ENCODE measurements at regions not wholly inside any gene's neighbourhood (a gene's known extent, or its start where the extent isn't known, plus 50 kb on each side); places are given as distances from the start of the nearest gene placed in this dataset.

- Histone ChIP-seq H3K4me3 (ENCODE audit: low read length) (no peak overlapping the region), H3K27ac (ENCODE audit: low read depth, low read length) (no peak overlapping the region), H3K36me3 (ENCODE audit: insufficient read depth, low read length) (no peaks in the 10 kb centered on the region), H3K9me3 (ENCODE audit: insufficient read depth, low read depth, low read length) (no peaks in the 10 kb centered on the region), H3K9ac (ENCODE audit: low read depth, low read length) (no peak overlapping the region), H3K27me3 (ENCODE audit: insufficient read depth, low read length) (no peaks in the 10 kb centered on the region), H3K4me1 (ENCODE audit: insufficient read depth, low read length) (peaks cover 17% of the 10 kb centered on the region)
- WGBS = 98% methylated on average over 2 of the region's 2 CpGs
Observed at GRCh38 chr18:40852406-40852805, 1102.6 kb upstream of the PIK3C3 start.

- no peak overlapping the region for H3K4me3 ChIP-seq (ENCODE audit: low read length)
- H3K36me3 ChIP-seq (ENCODE audit: insufficient read depth, low read length) = no peaks in the 10 kb centered on the region
- WGBS = 88% methylated on average over 2 of the region's 3 CpGs
Observed at GRCh38 chr18:40851014-40851429, 1104.0 kb upstream of the PIK3C3 start.

GRCh38 chr18:40849886-40850285 lies 1105.1 kb upstream of the PIK3C3 start:
- Histone ChIP-seq H3K9me3 (ENCODE audit: insufficient read depth, low read depth, low read length) (no peaks in the 10 kb centered on the region), H3K27me3 (ENCODE audit: insufficient read depth, low read length) (no peaks in the 10 kb centered on the region), H3K27ac (ENCODE audit: low read depth, low read length) (no peak overlapping the region), H3K9ac (ENCODE audit: low read depth, low read length) (no peak overlapping the region), H3K36me3 (ENCODE audit: insufficient read depth, low read length) (no peaks in the 10 kb centered on the region), H3K4me1 (ENCODE audit: insufficient read depth, low read length) (peaks cover 12% of the 10 kb centered on the region), H3K4me3 (ENCODE audit: low read length) (no peak overlapping the region)
- WGBS = 100% methylated on average over 1 of the region's 1 CpG

More at GRCh38 chr18:40851014-40851429, 1104.0 kb upstream of the PIK3C3 start:
- no peaks in the 10 kb centered on the region for H3K9me3 ChIP-seq (ENCODE audit: insufficient read depth, low read depth, low read length)
- H3K9ac ChIP-seq (ENCODE audit: low read depth, low read length) = no peak overlapping the region
- no peak overlapping the region for H3K27ac ChIP-seq (ENCODE audit: low read depth, low read length)
- H3K27me3 ChIP-seq (ENCODE audit: insufficient read depth, low read length) = no peaks in the 10 kb centered on the region
- peaks cover 17% of the 10 kb centered on the region for H3K4me1 ChIP-seq (ENCODE audit: insufficient read depth, low read length)

GRCh38 chr18:40841467-40841866 lies 1113.6 kb upstream of the PIK3C3 start:
- Histone ChIP-seq H3K4me1 (ENCODE audit: insufficient read depth, low read length) (no peaks in the 10 kb centered on the region), H3K9ac (ENCODE audit: low read depth, low read length) (no peak overlapping the region), H3K27me3 (ENCODE audit: insufficient read depth, low read length) (no peaks in the 10 kb centered on the region), H3K36me3 (ENCODE audit: insufficient read depth, low read length) (no peaks in the 10 kb centered on the region), H3K9me3 (ENCODE audit: insufficient read depth, low read depth, low read length) (no peaks in the 10 kb centered on the region), H3K4me3 (ENCODE audit: low read length) (no peak overlapping the region), H3K27ac (ENCODE audit: low read depth, low read length) (no peak overlapping the region)

GRCh38 chr18:40841063-40841462 lies 1114.0 kb upstream of the PIK3C3 start:
- H3K27me3 ChIP-seq (ENCODE audit: insufficient read depth, low read length) = no peaks in the 10 kb centered on the region
- H3K9ac ChIP-seq (ENCODE audit: low read depth, low read length) = no peak overlapping the region
- no peaks in the 10 kb centered on the region for H3K4me1 ChIP-seq (ENCODE audit: insufficient read depth, low read length)
- H3K4me3 ChIP-seq (ENCODE audit: low read length) = no peak overlapping the region
- no peaks in the 10 kb centered on the region for H3K36me3 ChIP-seq (ENCODE audit: insufficient read depth, low read length)
- 92% methylated on average over 3 of the region's 3 CpGs for WGBS
- H3K9me3 ChIP-seq (ENCODE audit: insufficient read depth, low read depth, low read length) = no peaks in the 10 kb centered on the region
- no peak overlapping the region for H3K27ac ChIP-seq (ENCODE audit: low read depth, low read length)

GRCh38 chr18:40832362-40832761 lies 1122.7 kb upstream of the PIK3C3 start:
- Histone ChIP-seq H3K9me3 (ENCODE audit: insufficient read depth, low read depth, low read length) (no peaks in the 10 kb centered on the region), H3K27ac (ENCODE audit: low read depth, low read length) (no peak overlapping the region), H3K4me3 (ENCODE audit: low read length) (no peak overlapping the region), H3K9ac (ENCODE audit: low read depth, low read length) (no peak overlapping the region), H3K27me3 (ENCODE audit: insufficient read depth, low read length) (no peaks in the 10 kb centered on the region), H3K36me3 (ENCODE audit: insufficient read depth, low read length) (no peaks in the 10 kb centered on the region), H3K4me1 (ENCODE audit: insufficient read depth, low read length) (no peaks in the 10 kb centered on the region)
- 94% methylated on average over 3 of the region's 3 CpGs for WGBS

GRCh38 chr18:40824291-40824690 lies 1130.7 kb upstream of the PIK3C3 start:
- H3K9ac ChIP-seq (ENCODE audit: low read depth, low read length) = no peak overlapping the region
- H3K4me1 ChIP-seq (ENCODE audit: insufficient read depth, low read length) = no peaks in the 10 kb centered on the region
- WGBS = 88% methylated on average over 1 of the region's 1 CpG
- H3K27ac ChIP-seq (ENCODE audit: low read depth, low read length) = no peak overlapping the region
- H3K9me3 ChIP-seq (ENCODE audit: insufficient read depth, low read depth, low read length) = no peaks in the 10 kb centered on the region
- H3K27me3 ChIP-seq (ENCODE audit: insufficient read depth, low read length) = no peaks in the 10 kb centered on the region
- no peaks in the 10 kb centered on the region for H3K36me3 ChIP-seq (ENCODE audit: insufficient read depth, low read length)
- H3K4me3 ChIP-seq (ENCODE audit: low read length) = no peak overlapping the region

GRCh38 chr18:40821596-40822243 lies 1133.3 kb upstream of the PIK3C3 start:
- Histone ChIP-seq H3K4me3 (ENCODE audit: low read length) (no peak overlapping the region), H3K9ac (ENCODE audit: low read depth, low read length) (no peak overlapping the region), H3K27me3 (ENCODE audit: insufficient read depth, low read length) (no peaks in the 10 kb centered on the region), H3K4me1 (ENCODE audit: insufficient read depth, low read length) (no peaks in the 10 kb centered on the region), H3K9me3 (ENCODE audit: insufficient read depth, low read depth, low read length) (no peaks in the 10 kb centered on the region), H3K36me3 (ENCODE audit: insufficient read depth, low read length) (no peaks in the 10 kb centered on the region), H3K27ac (ENCODE audit: low read depth, low read length) (no peak overlapping the region)
- WGBS = 83% methylated on average over 6 of the region's 6 CpGs

GRCh38 chr18:40812981-40813515 lies 1142.0 kb upstream of the PIK3C3 start:
- no peak overlapping the region for H3K4me3 ChIP-seq (ENCODE audit: low read length)
- no peaks in the 10 kb centered on the region for H3K9me3 ChIP-seq (ENCODE audit: insufficient read depth, low read depth, low read length)
- no peak overlapping the region for H3K27ac ChIP-seq (ENCODE audit: low read depth, low read length)
- H3K36me3 ChIP-seq (ENCODE audit: insufficient read depth, low read length) = no peaks in the 10 kb centered on the region
- no peak overlapping the region for H3K9ac ChIP-seq (ENCODE audit: low read depth, low read length)
- H3K27me3 ChIP-seq (ENCODE audit: insufficient read depth, low read length) = no peaks in the 10 kb centered on the region
- 91% methylated on average over 1 of the region's 1 CpG for WGBS
- H3K4me1 ChIP-seq (ENCODE audit: insufficient read depth, low read length) = no peaks in the 10 kb centered on the region

- H3K9ac ChIP-seq (ENCODE audit: low read depth, low read length) = no peak overlapping the region
- H3K4me3 ChIP-seq (ENCODE audit: low read length) = no peak overlapping the region
- no peaks in the 10 kb centered on the region for H3K9me3 ChIP-seq (ENCODE audit: insufficient read depth, low read depth, low read length)
- H3K27ac ChIP-seq (ENCODE audit: low read depth, low read length) = no peak overlapping the region
- H3K4me1 ChIP-seq (ENCODE audit: insufficient read depth, low read length) = no peaks in the 10 kb centered on the region
- no peaks in the 10 kb centered on the region for H3K27me3 ChIP-seq (ENCODE audit: insufficient read depth, low read length)
- H3K36me3 ChIP-seq (ENCODE audit: insufficient read depth, low read length) = no peaks in the 10 kb centered on the region
Observed at GRCh38 chr18:40810372-40810771, 1144.7 kb upstream of the PIK3C3 start.

- H3K36me3 ChIP-seq (ENCODE audit: insufficient read depth, low read length) = no peaks in the 10 kb centered on the region
- H3K27me3 ChIP-seq (ENCODE audit: insufficient read depth, low read length) = no peaks in the 10 kb centered on the region
- H3K9ac ChIP-seq (ENCODE audit: low read depth, low read length) = no peak overlapping the region
- no peaks in the 10 kb centered on the region for H3K4me1 ChIP-seq (ENCODE audit: insufficient read depth, low read length)
- 86% methylated on average over 4 of the region's 4 CpGs for WGBS
- H3K27ac ChIP-seq (ENCODE audit: low read depth, low read length) = no peak overlapping the region
- H3K4me3 ChIP-seq (ENCODE audit: low read length) = no peak overlapping the region
- H3K9me3 ChIP-seq (ENCODE audit: insufficient read depth, low read depth, low read length) = no peaks in the 10 kb centered on the region
Observed at GRCh38 chr18:40789286-40789685, 1165.7 kb upstream of the PIK3C3 start.
